HL-60 (cell line): ENCODE measurements at regions not wholly inside any gene's neighbourhood (a gene's known extent, or its start where the extent isn't known, plus 50 kb on each side); places are given as distances from the start of the nearest gene placed in this dataset.

Experiments used
- CTCF ChIP-seq: IDR thresholded peaks from one replicate; pipeline ENCODE4 v1.5.1; 2011; ENCODE audit warnings: low read length, control low read depth, inconsistent platforms; ENCODE audit not compliant: insufficient read depth
- GABPA ChIP-seq: IDR thresholded peaks from 2 replicates; pipeline ENCODE4 v1.6.1; 2012; ENCODE audit warnings: low read depth
- POLR2AphosphoS5 ChIP-seq: IDR thresholded peaks from 2 replicates; pipeline ENCODE4 v1.6.1; 2012; ENCODE audit warnings: low read depth
- REST ChIP-seq: IDR thresholded peaks from 2 replicates; pipeline ENCODE4 v1.6.1; 2012; ENCODE audit warnings: low read depth; ENCODE audit not compliant: insufficient replicate concordance
- SPI1 ChIP-seq: IDR thresholded peaks from 2 replicates; pipeline ENCODE4 v1.6.1; 2012; ENCODE audit warnings: low read depth, mild to moderate bottlenecking, borderline replicate concordance

GRCh38 chr2:67896476-67896875 lies 166.3 kb downstream of the C1D start:
- TF ChIP-seq CTCF (no peak), POLR2AphosphoS5 (no peak), SPI1 (no peak), GABPA (no peak), REST (no peak)
